Stimulated activated CD4-positive, alpha-beta T cell treated with anti-CD3 and anti-CD28 coated beads, Interleukin-4, amount 100 ng/mL, for 48 hours (primary cell): ENCODE measurements at regions not wholly inside any gene's neighbourhood (a gene's known extent, or its start where the extent isn't known, plus 50 kb on each side); places are given as distances from the start of the nearest gene placed in this dataset.
"Not testable (repeated sequence)": the region's sequence is repeated elsewhere in the genome, so short reads cannot be mapped to it uniquely, and the experiment has no call there.

ENCODE experiments used
- DNase-seq, 2 donors: peaks; one replicate each; pipeline ENCODE4 v3.0.0-alpha.2; 2020; ENCODE audit warnings: low read depth in 2 of 2

- no peak for DNase-seq
Measured at GRCh38 chr7:79552463-79552862, 99.0 kb upstream of the MAGI2 start.

DNA sequence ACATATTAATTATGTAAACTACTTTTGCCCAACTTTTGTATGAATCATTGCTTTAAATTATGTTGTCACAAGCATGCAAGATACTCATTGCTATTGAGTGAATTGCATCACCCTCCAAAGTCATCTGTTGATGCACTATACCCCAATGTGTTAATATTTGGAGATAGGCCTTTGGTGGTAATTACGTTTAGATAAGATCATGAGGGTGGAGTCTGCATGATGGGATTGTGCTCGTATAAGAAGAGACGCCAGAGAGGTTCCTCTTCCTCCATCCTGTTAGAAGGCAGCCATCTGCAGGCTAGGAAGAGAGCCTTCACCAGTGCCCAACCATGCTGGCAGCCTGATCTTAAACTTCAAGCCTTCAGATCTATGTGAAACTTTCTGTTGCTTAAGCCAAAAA, 95.3 kb upstream of the MAGI2 start:
- DNase-seq: no peak

DNA sequence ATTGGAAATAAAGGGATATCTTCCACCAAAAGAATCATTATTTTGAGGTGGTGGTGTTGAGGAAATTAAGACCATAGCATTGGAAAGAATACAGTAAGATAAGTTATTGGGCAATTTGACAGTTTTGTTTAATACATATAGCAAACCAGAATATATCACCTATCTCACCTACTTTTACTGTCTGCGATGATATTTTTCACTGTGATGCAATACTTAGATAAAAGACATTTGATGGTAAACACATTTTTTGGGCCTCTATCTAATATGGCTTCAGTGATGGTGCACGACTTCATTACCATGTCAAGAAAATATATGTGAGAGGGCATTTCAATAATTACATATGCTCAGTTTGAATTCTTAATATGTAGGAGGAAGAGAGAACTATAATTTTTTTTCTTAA, 93.7 kb upstream of the MAGI2 start:
- no peak for DNase-seq

- no peak for DNase-seq
Measured at GRCh38 chr7:79540592-79540991, 87.1 kb upstream of the MAGI2 start.

DNA sequence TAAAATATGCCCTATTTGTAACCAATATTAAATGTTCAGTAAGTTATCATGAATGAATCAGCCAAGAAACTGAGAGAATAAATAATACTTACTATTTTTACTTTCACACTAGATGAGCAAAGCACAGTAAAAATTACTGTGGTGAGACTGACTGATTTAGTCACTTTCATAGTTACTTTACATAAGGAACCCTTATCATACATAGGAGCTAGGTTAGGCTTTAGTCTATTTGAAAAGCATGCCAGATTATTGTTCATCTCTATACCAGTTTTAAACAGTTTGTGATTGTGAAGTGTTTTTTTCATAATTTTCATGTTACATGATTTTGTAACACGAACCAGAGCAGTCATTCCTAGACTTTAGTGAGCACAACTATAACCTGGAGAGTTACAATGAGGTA, 80.7 kb upstream of the MAGI2 start:
- DNase-seq: no peak

DNA sequence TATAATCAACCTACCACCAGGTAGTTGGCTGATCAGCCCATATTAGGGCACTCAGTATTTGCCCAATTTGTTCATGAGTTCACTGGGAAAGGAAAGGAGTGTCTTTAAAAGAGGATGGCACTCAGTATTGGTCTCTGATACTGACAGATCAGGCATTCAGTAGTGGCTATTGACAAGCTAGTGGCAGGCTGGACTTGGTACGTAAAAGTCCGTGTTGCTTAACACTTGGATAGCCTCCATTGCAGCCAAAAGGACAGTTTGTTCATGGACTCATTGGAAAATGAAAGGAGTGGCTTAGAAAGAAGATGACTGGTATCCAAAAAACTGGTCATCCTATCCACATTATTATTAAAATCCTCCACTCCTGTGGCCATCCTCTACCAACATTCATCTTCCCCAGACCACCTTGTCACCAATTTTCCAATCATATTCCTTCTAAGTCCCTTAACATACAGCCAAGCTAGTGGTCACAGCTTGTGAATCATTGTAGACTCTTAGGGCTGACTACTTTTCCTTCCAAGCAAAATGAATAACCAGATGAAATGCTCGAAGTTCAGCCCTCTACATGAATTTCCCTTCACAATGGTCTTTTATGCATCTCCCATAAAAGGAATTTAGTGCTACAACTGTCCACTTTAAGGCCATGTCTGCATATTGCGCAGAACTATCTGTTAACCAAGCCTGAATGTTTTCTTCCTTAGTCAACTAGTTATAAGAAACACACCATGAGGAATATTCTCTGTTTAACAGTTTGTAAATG, 78.6 kb upstream of the MAGI2 start:
- DNase-seq: no peak

GRCh38 chr7:79531116-79531515, 77.6 kb upstream of the MAGI2 start:
- no peak for DNase-seq

DNA sequence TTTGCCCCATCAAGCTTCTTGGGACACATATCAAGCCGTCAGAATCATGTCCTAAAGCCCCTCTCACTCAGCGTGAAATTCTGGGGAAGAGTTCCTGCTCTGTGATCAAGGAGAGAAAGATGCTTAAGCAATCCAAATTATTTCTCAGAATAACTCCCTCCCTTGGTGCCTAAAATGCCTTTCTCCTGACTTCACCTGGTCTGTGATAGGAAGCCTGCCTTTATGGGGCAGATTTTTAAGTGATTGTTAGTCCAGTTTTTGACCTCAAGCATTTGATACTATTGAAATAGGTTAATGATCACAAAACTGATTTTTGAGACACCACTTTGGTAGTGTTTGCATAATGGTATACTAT, 76.4 kb upstream of the MAGI2 start:
- no peak for DNase-seq

DNA sequence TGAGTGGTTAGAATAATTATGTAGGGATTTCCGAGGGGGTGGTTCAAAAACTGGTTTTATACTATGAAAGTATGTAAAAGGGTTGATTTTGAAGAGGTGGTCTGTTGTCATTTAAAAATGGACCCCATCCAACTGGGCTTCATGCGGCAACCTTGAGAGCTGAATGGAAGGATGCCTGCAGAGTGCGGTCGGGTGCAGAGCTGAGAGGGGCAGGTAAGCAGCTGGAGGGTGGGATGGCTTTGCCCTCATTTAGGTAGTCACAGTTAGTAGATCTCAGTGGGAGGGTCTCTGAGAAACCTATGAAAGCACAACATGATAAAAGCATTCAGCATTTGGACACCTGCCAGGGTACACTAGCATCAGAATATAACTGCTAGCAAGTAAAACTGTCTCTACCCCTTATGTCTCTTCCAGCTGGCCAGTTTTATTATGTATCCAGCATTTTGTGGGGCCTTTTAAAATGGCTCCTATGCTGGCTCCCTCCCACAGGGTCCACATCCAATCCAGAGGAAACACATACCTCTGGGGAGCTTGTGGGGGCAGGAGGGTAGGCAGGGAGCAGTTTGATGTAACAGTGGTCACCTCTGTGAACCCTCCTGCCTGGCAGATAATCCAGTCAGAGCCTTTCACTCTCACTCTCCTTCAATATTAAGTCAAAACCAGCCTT, 75.9 kb upstream of the MAGI2 start:
- DNase-seq: no peak

GRCh38 chr7:79528421-79528820, 75.0 kb upstream of the MAGI2 start:
- no peak for DNase-seq

GRCh38 chr7:79524048-79524447, 70.6 kb upstream of the MAGI2 start:
- no peak for DNase-seq

DNA sequence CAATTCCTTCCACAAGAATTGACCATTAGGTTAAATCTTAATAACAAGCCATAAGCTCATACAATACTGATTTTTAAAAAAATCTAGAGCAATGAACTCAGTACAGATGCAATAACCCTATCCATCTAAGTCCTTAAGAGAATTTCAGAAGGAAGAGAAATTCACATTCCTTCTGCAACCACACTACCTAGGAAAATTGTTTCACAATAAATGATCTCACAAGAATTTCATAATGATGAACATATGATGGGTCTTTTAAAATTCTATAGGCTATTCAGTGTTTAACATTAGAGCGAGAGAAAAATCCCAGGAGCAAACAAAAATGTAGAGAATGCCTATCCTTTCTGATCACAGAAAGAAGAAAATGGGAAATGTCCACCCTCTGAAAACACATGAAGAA, 70.0 kb upstream of the MAGI2 start:
- DNase-seq: no peak

- no peak for DNase-seq
Measured at GRCh38 chr7:79520543-79520942, 67.1 kb upstream of the MAGI2 start.

- no peak for DNase-seq
Measured at GRCh38 chr7:79515358-79515757, 61.9 kb upstream of the MAGI2 start.

DNA sequence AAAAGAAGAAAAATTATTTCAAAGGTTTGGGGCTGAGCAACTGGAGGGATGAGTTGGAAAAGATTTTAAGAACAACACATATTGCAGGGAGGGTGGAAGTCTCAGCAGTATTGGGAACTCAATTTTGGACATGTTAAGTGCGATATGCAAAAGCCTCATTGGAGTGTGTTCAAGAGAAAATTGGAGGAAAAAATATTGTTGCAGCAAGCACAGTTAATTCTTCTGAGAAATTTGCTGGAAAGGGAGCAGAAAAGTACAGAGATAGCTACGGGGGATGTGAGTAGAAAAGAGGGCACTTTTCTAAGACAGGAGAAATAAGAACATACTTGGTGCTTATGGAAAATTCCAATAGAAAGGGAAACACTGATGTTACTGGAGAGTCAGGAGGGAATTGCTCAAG, 59.8 kb upstream of the MAGI2 start:
- DNase-seq: no peak

DNA sequence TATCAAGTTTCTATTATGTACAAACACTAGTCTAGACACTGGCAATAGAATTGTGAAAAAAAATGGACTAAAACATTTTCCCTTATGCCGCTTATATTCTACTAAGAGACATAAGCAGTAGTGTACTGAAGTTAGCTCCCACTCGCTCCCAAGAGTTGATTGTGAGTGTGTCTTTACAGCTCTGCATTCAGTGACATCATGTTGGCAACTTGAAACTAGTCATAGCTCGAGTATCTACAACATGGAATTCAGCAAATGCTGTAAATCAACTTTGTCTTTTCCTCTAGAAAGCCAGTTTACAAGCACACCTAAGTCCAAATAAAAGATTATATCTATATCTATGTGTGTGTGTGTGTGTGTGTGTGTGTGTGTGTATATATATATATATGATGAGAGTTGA, 58.8 kb upstream of the MAGI2 start:
- no peak for DNase-seq

GRCh38 chr7:79511056-79511455, 57.6 kb upstream of the MAGI2 start:
- DNase-seq: not testable (repeated sequence)

- DNase-seq: no peak
Measured at GRCh38 chr7:79507131-79507530, 53.7 kb upstream of the MAGI2 start.

- no peak for DNase-seq
Measured at GRCh38 chr7:79506481-79506880, 53.0 kb upstream of the MAGI2 start.

DNA sequence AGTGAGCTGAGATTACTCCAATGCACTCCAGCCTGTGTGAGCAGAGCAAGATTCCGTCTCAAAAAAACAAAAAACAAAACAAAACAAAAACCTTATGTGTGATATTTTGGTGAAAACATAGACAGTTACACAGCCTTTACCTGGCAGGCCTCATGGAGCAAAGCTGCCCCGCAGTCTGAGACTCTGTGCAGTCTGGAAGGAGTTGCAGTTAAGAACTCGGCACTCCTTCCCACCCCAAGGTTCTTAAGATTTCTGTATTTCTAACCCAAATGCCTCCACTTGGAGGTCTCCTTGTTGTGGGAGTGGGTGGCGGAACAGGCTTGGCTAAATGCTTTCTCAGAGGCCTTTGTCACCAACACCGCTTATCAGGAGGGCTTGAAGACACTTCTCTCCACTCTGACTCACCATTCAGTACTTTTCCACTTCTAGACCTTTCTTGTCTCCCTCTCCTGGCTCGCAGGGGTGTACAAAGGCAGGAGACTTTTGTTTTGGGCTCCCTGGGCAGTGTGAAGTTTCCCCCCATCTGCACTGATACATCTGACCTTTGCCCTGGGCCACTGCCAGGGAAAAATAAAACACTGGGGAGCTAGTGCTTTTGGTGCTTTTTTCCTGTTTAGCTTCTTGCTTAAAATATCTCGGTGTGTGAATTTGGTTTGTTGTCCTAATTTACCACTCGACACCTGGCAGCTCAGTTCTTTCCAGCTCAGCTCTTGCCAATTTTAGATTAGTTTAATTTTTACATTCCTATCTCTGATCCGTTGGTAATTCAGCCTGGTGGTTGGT, 51.3 kb upstream of the MAGI2 start:
- DNase-seq: no peak
